MM.1S (cell line): ENCODE measurements at regions not wholly inside any gene's neighbourhood (a gene's known extent, or its start where the extent isn't known, plus 50 kb on each side); places are given as distances from the start of the nearest gene placed in this dataset.

ENCODE experiments used
- DNase-seq: peaks from one replicate; pipeline ENCODE4 v3.0.0-alpha.2; 2015
- H2AFZ ChIP-seq: fragments of 300-600 bp; sonication (generic); 2 replicates; pipeline ENCODE4 v1.6.0; 2016; ENCODE audit warnings: antibody characterized with exemption, low read length
- H3F3A ChIP-seq: fragments of 300-600 bp; sonication (generic); 2 replicates; pipeline ENCODE4 v1.6.1; 2016; ENCODE audit warnings: mild to moderate bottlenecking, antibody characterized with exemption, low read length, moderate library complexity, mixed read lengths; ENCODE audit not compliant: insufficient read depth
- H3K27ac ChIP-seq: fragments of 300-600 bp; sonication (generic); 2 replicates; pipeline ENCODE4 v1.5.1; 2016; ENCODE audit warnings: mild to moderate bottlenecking, low read length
- H3K27me3 ChIP-seq: fragments of 300-600 bp; sonication (generic); replicated peaks from 2 replicates; pipeline ENCODE4 v1.6.0; 2016; ENCODE audit warnings: low read length; ENCODE audit not compliant: insufficient read depth
- H3K36me3 ChIP-seq: fragments of 300-600 bp; sonication (generic); replicated peaks from 2 replicates; pipeline ENCODE4 v1.6.1; 2016; ENCODE audit warnings: mild to moderate bottlenecking, low read length, mixed read lengths; ENCODE audit not compliant: insufficient read depth
- H3K4me1 ChIP-seq: fragments of 300-600 bp; sonication (generic); 2 replicates; pipeline ENCODE4 v1.6.1; 2016; ENCODE audit warnings: low read length, mixed read lengths
- H3K4me2 ChIP-seq: fragments of 300-600 bp; sonication (generic); 2 replicates; pipeline ENCODE4 v1.6.0; 2016; ENCODE audit warnings: low read depth, low read length
- H3K4me3 ChIP-seq: fragments of 300-600 bp; sonication (generic); 2 replicates; pipeline ENCODE4 v1.5.1; 2016; ENCODE audit warnings: low read length, mixed read lengths
- H3K79me2 ChIP-seq: fragments of 300-600 bp; sonication (generic); 2 replicates; pipeline ENCODE4 v1.6.1; 2016; ENCODE audit warnings: mixed run types, low read length, mixed read lengths
- H3K9ac ChIP-seq: fragments of 300-600 bp; sonication (generic); 2 replicates; pipeline ENCODE4 v1.6.1; 2016; ENCODE audit warnings: low read length, mixed read lengths
- H3K9me2 ChIP-seq: fragments of 300-600 bp; sonication (generic); replicated peaks from 2 replicates; pipeline ENCODE4 v1.6.1; 2016; ENCODE audit warnings: mild to moderate bottlenecking, low read length, mixed read lengths; ENCODE audit not compliant: insufficient read depth
- H3K9me3 ChIP-seq: fragments of 300-600 bp; sonication (generic); replicated peaks from 2 replicates; pipeline ENCODE4 v1.6.1; 2016; ENCODE audit warnings: mild to moderate bottlenecking, low read length, mixed read lengths; ENCODE audit not compliant: insufficient read depth
- H4K20me1 ChIP-seq: fragments of 300-600 bp; sonication (generic); 2 replicates; pipeline ENCODE4 v1.6.1; 2016; ENCODE audit warnings: mild to moderate bottlenecking, low read length, moderate library complexity, mixed read lengths; ENCODE audit not compliant: insufficient read depth
- CTCF ChIP-seq: fragments of 300-600 bp; sonication (generic); IDR thresholded peaks from 2 replicates; pipeline ENCODE4 v1.5.1; 2016; ENCODE audit warnings: antibody characterized with exemption, low read length, mixed read lengths
- EZH2 ChIP-seq: fragments of 300-600 bp; sonication (generic); optimal IDR thresholded peaks from 2 replicates; pipeline ENCODE3; 2017; ENCODE audit warnings: low read depth, mild to moderate bottlenecking, antibody characterized with exemption, low read length, mixed read lengths
- EZH2phosphoT487 ChIP-seq: fragments of 300-600 bp; sonication (generic); IDR thresholded peaks from 2 replicates; pipeline ENCODE4 v1.6.1; 2018; ENCODE audit warnings: antibody characterized with exemption, low read length

- Histone ChIP-seq H3K4me3 (no peak overlapping the region), H4K20me1 (no peaks in the 10 kb centered on the region), H3K27me3 (no peaks in the 10 kb centered on the region), H3K79me2 (no peaks in the 10 kb centered on the region), H3K36me3 (no peaks in the 10 kb centered on the region), H3F3A (no peaks in the 10 kb centered on the region), H3K27ac (no peak overlapping the region), H2AFZ (no peak overlapping the region), H3K9me3 (no peaks in the 10 kb centered on the region), H3K4me2 (no peak overlapping the region), H3K4me1 (no peaks in the 10 kb centered on the region), H3K9me2 (no peaks in the 10 kb centered on the region), H3K9ac (no peak overlapping the region)
- DNase-seq: no peak
- TF ChIP-seq CTCF: no peak
- no peak for TF ChIP-seq EZH2phosphoT487
Measured at GRCh38 chr14:100469632-100470522, 117.3 kb downstream of the BEGAIN start.

DNA sequence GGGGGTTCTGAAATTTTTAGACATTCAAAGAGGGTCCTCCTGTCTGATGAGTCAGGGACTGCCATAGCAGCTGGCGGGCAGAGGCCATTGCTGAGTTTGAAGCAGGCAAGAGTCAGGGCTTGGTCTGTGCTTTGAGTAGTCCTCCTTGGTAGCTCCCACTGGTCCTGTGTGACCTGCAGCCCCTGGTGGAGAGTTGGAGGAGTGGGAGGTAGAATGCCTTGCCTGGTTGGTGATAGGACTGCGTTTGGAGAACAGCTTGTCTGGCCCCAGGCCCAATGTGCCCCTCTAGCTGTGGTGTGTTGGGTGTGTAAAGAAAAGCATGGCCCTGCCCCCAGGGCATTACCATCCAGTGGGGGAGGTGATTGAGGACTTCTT lies 116.7 kb downstream of the BEGAIN start:
- no peaks in the 10 kb centered on the region for H3K79me2 ChIP-seq
- H3K4me1 ChIP-seq: no peaks in the 10 kb centered on the region
- no peaks in the 10 kb centered on the region for H4K20me1 ChIP-seq
- no peak overlapping the region for H3K4me2 ChIP-seq
- H3K27me3 ChIP-seq: no peaks in the 10 kb centered on the region
- H3K9me2 ChIP-seq: no peaks in the 10 kb centered on the region
- no peak overlapping the region for H3K9ac ChIP-seq
- no peak for DNase-seq
- H3K9me3 ChIP-seq: no peaks in the 10 kb centered on the region
- no peak overlapping the region for H3K4me3 ChIP-seq
- H3F3A ChIP-seq: no peaks in the 10 kb centered on the region
- H3K27ac ChIP-seq: no peak overlapping the region
- H3K36me3 ChIP-seq: no peaks in the 10 kb centered on the region
- TF ChIP-seq CTCF (no peak), EZH2phosphoT487 (no peak), EZH2 (no peak)
- no peak overlapping the region for H2AFZ ChIP-seq

- no peak overlapping the region for H3K4me3 ChIP-seq
Measured at GRCh38 chr14:100471441-100472093, 115.7 kb downstream of the BEGAIN start.

More at GRCh38 chr14:100471441-100472093, 115.7 kb downstream of the BEGAIN start:
- Histone ChIP-seq H3K27me3 (no peaks in the 10 kb centered on the region), H4K20me1 (no peaks in the 10 kb centered on the region), H3K36me3 (no peaks in the 10 kb centered on the region), H3K9me2 (no peaks in the 10 kb centered on the region), H3K79me2 (no peaks in the 10 kb centered on the region), H3K27ac (no peak overlapping the region), H3K4me2 (no peak overlapping the region), H3K9ac (no peak overlapping the region), H3K9me3 (no peaks in the 10 kb centered on the region), H2AFZ (no peak overlapping the region), H3F3A (no peaks in the 10 kb centered on the region), H3K4me1 (no peaks in the 10 kb centered on the region)
- TF ChIP-seq EZH2 (no peak), EZH2phosphoT487 (no peak), CTCF (no peak)
- DNase-seq: no peak
